SK-MEL-5 (cell line): ENCODE measurements at regions not wholly inside any gene's neighbourhood (a gene's known extent, or its start where the extent isn't known, plus 50 kb on each side); places are given as distances from the start of the nearest gene placed in this dataset.
A peak's percentile ranks its signal among the peaks of the same experiment; 100 is the strongest.

Experiments used
- DNase-seq: peaks from one replicate; pipeline ENCODE4 v3.0.0-alpha.2; 2016; ENCODE audit warnings: low read depth, low spot score
- in situ Hi-C: cut with HindIII; loops from 2 replicates; pipeline ENCODE4 v1.10.0; 2016; ENCODE audit warnings: low sequenced_read_pairs, high pct_unique_total_duplicates, low pct_unique_long_range_greater_than_20kb

GRCh38 chr1:101313356-101313755 is 76.5 kb downstream of the S1PR1 start:
- in situ Hi-C loops: no loop called here
- no peak for DNase-seq

GRCh38 chr1:101314244-101314643 is 77.4 kb downstream of the S1PR1 start:
- no peak for DNase-seq
- in situ Hi-C loops: no loop called here

GRCh38 chr1:101316256-101316655 is 79.4 kb downstream of the S1PR1 start:
- DNase-seq: no peak
- in situ Hi-C loops: no loop called here

- DNase-seq: no peak
- in situ Hi-C loops: no loop called here
These were observed 80.0 kb downstream of the S1PR1 start for GRCh38 chr1:101316799-101317198.

GRCh38 chr1:101317590-101317989 is 80.8 kb downstream of the S1PR1 start:
- DNase-seq: peak; percentile 7
- in situ Hi-C loops: no loop called here

GRCh38 chr1:101323535-101323934 is 86.7 kb downstream of the S1PR1 start:
- in situ Hi-C loops: no loop called here

GRCh38 chr1:101325144-101325543 is 88.3 kb downstream of the S1PR1 start:
- no peak for DNase-seq
- in situ Hi-C loops: no loop called here

More at GRCh38 chr1:101323535-101323934, 86.7 kb downstream of the S1PR1 start:
- no peak for DNase-seq

GRCh38 chr1:101330427-101331130 is 93.8 kb downstream of the S1PR1 start:
- in situ Hi-C loops: no loop called here
- no peak for DNase-seq

- in situ Hi-C loops: no loop called here
- DNase-seq: no peak
These were observed 95.0 kb downstream of the S1PR1 start for GRCh38 chr1:101331794-101332193.

GRCh38 chr1:101332633-101333032 is 95.8 kb downstream of the S1PR1 start:
- in situ Hi-C loops: no loop called here
- no peak for DNase-seq

- in situ Hi-C loops: no loop called here
- DNase-seq: no peak
These were observed 96.4 kb downstream of the S1PR1 start for GRCh38 chr1:101333186-101333585.

GRCh38 chr1:101337968-101338367 is 101.1 kb downstream of the S1PR1 start:
- in situ Hi-C loops: no loop called here
- DNase-seq: no peak

- DNase-seq: no peak
These were observed 102.1 kb downstream of the S1PR1 start for GRCh38 chr1:101338714-101339430.

GRCh38 chr1:101344745-101345144 is 107.9 kb downstream of the S1PR1 start:
- DNase-seq: no peak
- in situ Hi-C loops: no loop called here

More at GRCh38 chr1:101338714-101339430, 102.1 kb downstream of the S1PR1 start:
- in situ Hi-C loops: no loop called here

GRCh38 chr1:101346419-101346818 is 109.6 kb downstream of the S1PR1 start:
- in situ Hi-C loops: no loop called here
- no peak for DNase-seq

GRCh38 chr1:101356013-101356412 is 119.2 kb downstream of the S1PR1 start:
- in situ Hi-C loops: no loop called here

GRCh38 chr1:101356604-101357443 is 120.0 kb downstream of the S1PR1 start:
- in situ Hi-C loops: no loop called here
- no peak for DNase-seq

More at GRCh38 chr1:101356013-101356412, 119.2 kb downstream of the S1PR1 start:
- no peak for DNase-seq

- in situ Hi-C loops: no loop called here
- peak; percentile 85 for DNase-seq
These were observed 120.7 kb downstream of the S1PR1 start for GRCh38 chr1:101357444-101357986.
